ENCODE measurements at regions not wholly inside any gene's neighbourhood (a gene's known extent, or its start where the extent isn't known, plus 50 kb on each side); places are given as distances from the start of the nearest gene placed in this dataset.

- H3K27me3 Mint-ChIP-seq (ENCODE audit: low read depth in 3 of 3): no peaks in the 10 kb centered on the region
- H3K4me1 Mint-ChIP-seq: peaks cover 24% of the 10 kb centered on the region
- Histone ChIP-seq H3K4me3 (replicated peaks in 1 of 3; ENCODE audit: low read depth in 2 of 3, low read length in 3 of 3) (no peak overlapping the region), H3K36me3 (replicated peaks in 1 of 2; ENCODE audit: control insufficient read depth in 1 of 2, insufficient read depth in 2 of 2, low read length in 2 of 2) (no peaks in the 10 kb centered on the region), H3K4me1 (ENCODE audit: control insufficient read depth in 1 of 2, insufficient read depth in 2 of 2, low read length in 2 of 2) (no peaks in the 10 kb centered on the region), H3K27me3 (ENCODE audit: control insufficient read depth in 2 of 2, insufficient read depth in 2 of 2, low read length in 2 of 2) (no peaks in the 10 kb centered on the region), H3K4me2 (replicated peaks; ENCODE audit: extremely low read depth, low read length, poor library complexity, severe bottlenecking) (no peak overlapping the region), H3K27ac (ENCODE audit: low read depth in 1 of 2, low read length in 2 of 2) (no peak overlapping the region), H2AFZ (ENCODE audit: insufficient read depth, low read depth, low read length, poor library complexity, severe bottlenecking) (no peak overlapping the region), H3K9me3 (replicated peaks in 1 of 2; ENCODE audit: control insufficient read depth in 1 of 2, insufficient read depth in 1 of 2, low read length in 2 of 2) (peaks cover 0 to 5% of the 10 kb centered on the region in 2 donors), H4K20me1 (ENCODE audit: insufficient read depth, low read length) (no peaks in the 10 kb centered on the region), H3K9ac (ENCODE audit: insufficient read depth, low read length, poor library complexity, severe bottlenecking) (no peak overlapping the region), H3K79me2 (ENCODE audit: insufficient read depth, low read length) (no peaks in the 10 kb centered on the region)
- intact Hi-C loops (cut with micrococcal nuclease): no loop called here
- no peak overlapping the region for H3K27ac Mint-ChIP-seq
- no peak for DNase-seq
- no CpG with 5 or more reads among the region's 2 CpGs for WGBS (ENCODE audit: insufficient coverage)
- H3K36me3 Mint-ChIP-seq: no peaks in the 10 kb centered on the region
- H3K4me3 Mint-ChIP-seq: no peak overlapping the region
- no peak for TF ChIP-seq CTCF (IDR thresholded peaks at IDR 0.05)
- H3K9me3 Mint-ChIP-seq: peaks cover 0 to 15% (median 9%) of the 10 kb centered on the region in 7 donors
Measured at GRCh38 chr5:18090177-18090576, 455.9 kb downstream of the TAF11L14 start.

GRCh38 chr5:18091142-18091541 is 456.9 kb downstream of the TAF11L14 start:
- no peaks in the 10 kb centered on the region for H3K36me3 Mint-ChIP-seq

More at GRCh38 chr5:18091142-18091541, 456.9 kb downstream of the TAF11L14 start:
- Histone ChIP-seq H2AFZ (ENCODE audit: insufficient read depth, low read depth, low read length, poor library complexity, severe bottlenecking) (no peak overlapping the region), H3K9me3 (replicated peaks in 1 of 2; ENCODE audit: control insufficient read depth in 1 of 2, insufficient read depth in 1 of 2, low read length in 2 of 2) (peaks cover 0 to 5% of the 10 kb centered on the region in 2 donors), H3K4me3 (replicated peaks in 1 of 3; ENCODE audit: low read depth in 2 of 3, low read length in 3 of 3) (no peak overlapping the region), H4K20me1 (ENCODE audit: insufficient read depth, low read length) (no peaks in the 10 kb centered on the region), H3K4me1 (ENCODE audit: control insufficient read depth in 1 of 2, insufficient read depth in 2 of 2, low read length in 2 of 2) (no peaks in the 10 kb centered on the region), H3K9ac (ENCODE audit: insufficient read depth, low read length, poor library complexity, severe bottlenecking) (no peak overlapping the region), H3K27me3 (ENCODE audit: control insufficient read depth in 2 of 2, insufficient read depth in 2 of 2, low read length in 2 of 2) (no peaks in the 10 kb centered on the region), H3K4me2 (replicated peaks; ENCODE audit: extremely low read depth, low read length, poor library complexity, severe bottlenecking) (no peak overlapping the region), H3K27ac (ENCODE audit: low read depth in 1 of 2, low read length in 2 of 2) (no peak overlapping the region), H3K79me2 (ENCODE audit: insufficient read depth, low read length) (no peaks in the 10 kb centered on the region), H3K36me3 (replicated peaks in 1 of 2; ENCODE audit: control insufficient read depth in 1 of 2, insufficient read depth in 2 of 2, low read length in 2 of 2) (no peaks in the 10 kb centered on the region)
- peaks cover 24% of the 10 kb centered on the region for H3K4me1 Mint-ChIP-seq
- no peaks in the 10 kb centered on the region for H3K27me3 Mint-ChIP-seq (ENCODE audit: low read depth in 3 of 3)
- DNase-seq: no peak
- TF ChIP-seq CTCF (IDR thresholded peaks at IDR 0.05): no peak
- no CpG with 5 or more reads among the region's 2 CpGs for WGBS (ENCODE audit: insufficient coverage)
- H3K27ac Mint-ChIP-seq: no peak overlapping the region
- no peak overlapping the region for H3K4me3 Mint-ChIP-seq
- H3K9me3 Mint-ChIP-seq: peaks cover 0 to 11% (median 7%) of the 10 kb centered on the region in 7 donors
- intact Hi-C loops (cut with micrococcal nuclease): no loop called here

All from CD14-positive monocyte (primary cell).